PC-3 (cell line): ENCODE measurements at regions not wholly inside any gene's neighbourhood (a gene's known extent, or its start where the extent isn't known, plus 50 kb on each side); places are given as distances from the start of the nearest gene placed in this dataset.

Source experiments
- ATAC-seq: fragments of 200-7000 bp; cut with Tn5 transposase; 2 replicates; pipeline ENCODE4 v1.9.1; 2020; ENCODE audit warnings: mild to moderate bottlenecking, moderate library complexity
- BruUV-seq: library from RNA; stranded (reverse); fragments of 400-500 nt; replicated peaks from 2 replicates; lab custom pipeline; 2021; lab: Mats Ljungman, UMichigan
- CTCF ChIA-PET: fragments of 300-600 bp; sonication (Branson Sonifier 250); formaldehyde crosslinking; loops from one replicate; lab custom pipeline; 2022; ENCODE audit warnings: antibody characterized with exemption; lab: Charles Lee
- POLR2A ChIA-PET: fragments of 300-600 bp; sonication (Branson Sonifier 250); formaldehyde crosslinking; loops from one replicate; lab custom pipeline; 2022; ENCODE audit warnings: antibody characterized with exemption; ENCODE audit not compliant: unreplicated experiment; lab: Charles Lee
- DNase-seq: peaks from one replicate; pipeline ENCODE4 v3.0.0-alpha.2; 2015
- H2AFZ ChIP-seq: fragments of 300-600 bp; sonication (generic); 2 replicates; pipeline ENCODE4 v1.6.0; 2016; ENCODE audit warnings: antibody characterized with exemption, low read length
- H3F3A ChIP-seq: fragments of 300-600 bp; sonication (generic); one replicate; pipeline ENCODE4 v1.6.0; 2017; ENCODE audit warnings: antibody characterized with exemption, low read length, control low read depth, mild to moderate bottlenecking; ENCODE audit not compliant: unreplicated experiment
- H3K27ac ChIP-seq: fragments of 300-600 bp; sonication (generic); 2 replicates; pipeline ENCODE4 v1.5.1; 2016; ENCODE audit warnings: mild to moderate bottlenecking, low read length
- H3K27me3 ChIP-seq: fragments of 300-600 bp; sonication (generic); 2 replicates; pipeline ENCODE4 v1.6.1; 2016; ENCODE audit warnings: low read length, mixed read lengths
- H3K36me3 ChIP-seq: fragments of 300-600 bp; sonication (generic); 2 replicates; pipeline ENCODE4 v1.6.1; 2016; ENCODE audit warnings: low read depth, mixed run types, low read length, mixed read lengths
- H3K4me1 ChIP-seq: fragments of 300-600 bp; sonication (generic); 2 replicates; pipeline ENCODE4 v1.5.1; 2016; ENCODE audit warnings: low read length; ENCODE audit not compliant: insufficient read depth
- H3K4me2 ChIP-seq: fragments of 300-600 bp; sonication (generic); 2 replicates; pipeline ENCODE4 v1.6.0; 2016; ENCODE audit warnings: low read length
- H3K4me3 ChIP-seq: fragments of 300-600 bp; sonication (generic); 2 replicates; pipeline ENCODE4 v1.5.1; 2016; ENCODE audit warnings: mild to moderate bottlenecking, low read length, mixed read lengths
- H3K79me2 ChIP-seq: fragments of 300-600 bp; sonication (generic); 2 replicates; pipeline ENCODE4 v1.6.1; 2017; ENCODE audit warnings: low read length, mixed read lengths
- H3K9ac ChIP-seq: fragments of 300-600 bp; sonication (generic); 2 replicates; pipeline ENCODE4 v1.6.0; 2016; ENCODE audit warnings: mild to moderate bottlenecking, low read length
- H3K9me2 ChIP-seq: fragments of 300-600 bp; sonication (generic); replicated peaks from 2 replicates; pipeline ENCODE4 v1.6.1; 2016; ENCODE audit warnings: mixed run types, low read length, mixed read lengths
- H3K9me3 ChIP-seq: fragments of 300-600 bp; sonication (generic); 2 replicates; pipeline ENCODE4 v1.6.1; 2016; ENCODE audit warnings: low read length, mixed read lengths
- H4K20me1 ChIP-seq: fragments of 300-600 bp; sonication (generic); 2 replicates; pipeline ENCODE4 v1.6.1; 2016; ENCODE audit warnings: low read length, mixed read lengths
- EZH2 ChIP-seq: fragments of 300-600 bp; sonication (generic); IDR thresholded peaks from one replicate; pipeline ENCODE4 v1.6.1; 2017; ENCODE audit warnings: antibody characterized with exemption, mild to moderate bottlenecking, low read length; ENCODE audit not compliant: unreplicated experiment
- EZH2phosphoT487 ChIP-seq: fragments of 300-600 bp; sonication (generic); IDR thresholded peaks from 2 replicates; pipeline ENCODE4 v1.6.1; 2018; ENCODE audit warnings: mild to moderate bottlenecking, antibody characterized with exemption, low read length, borderline replicate concordance
- intact Hi-C: fragments of 100-400 bp; cut with micrococcal nuclease; formaldehyde crosslinking; loops from 2 replicates; pipeline ENCODE4 v1.9.0; 2023
- TF ChIP-seq, protein P1 (sequence below): fragments of 300-600 bp; sonication (generic); conservative IDR thresholded peaks from 2 replicates; pipeline ENCODE4 v1.5.1; 2017; ENCODE audit warnings: antibody characterized with exemption, low read depth, mild to moderate bottlenecking, low read length

DNA sequence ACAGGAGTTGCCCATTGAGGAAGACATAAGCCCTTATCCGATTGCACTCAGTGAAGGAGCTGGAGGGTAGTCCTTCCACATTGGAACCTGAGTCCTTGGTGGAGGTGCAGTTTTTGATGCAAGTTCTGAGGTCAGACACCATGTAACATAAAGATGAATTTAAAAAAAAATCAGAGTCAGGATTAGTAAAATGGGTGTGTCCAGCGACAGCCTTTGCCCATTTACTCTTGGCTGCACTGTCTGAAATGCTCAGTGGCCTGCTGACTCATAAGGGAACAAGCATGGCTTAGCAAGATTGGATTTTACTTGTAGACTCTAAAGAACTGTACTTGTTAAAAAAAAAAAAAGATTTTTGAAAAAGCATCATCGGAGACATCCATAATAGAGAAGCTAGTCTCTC lies 241.1 kb upstream of the TOPAZ1 start:
- Histone ChIP-seq H3K9me2 (no peaks in the 10 kb centered on the region), H2AFZ (peak overlapping the region; percentile 31; the same call in 1 of the 2 replicates), H3K27me3 (no peaks in the 10 kb centered on the region), H3K4me3 (peak overlapping the region; percentile 26; the same call in 1 of the 2 replicates), H4K20me1 (no peaks in the 10 kb centered on the region), H3F3A (no peaks in the 10 kb centered on the region), H3K27ac (peak overlapping the region; percentile 21), H3K9ac (no peak overlapping the region), H3K4me1 (peaks cover 16% of the 10 kb centered on the region), H3K79me2 (no peaks in the 10 kb centered on the region), H3K36me3 (no peaks in the 10 kb centered on the region), H3K9me3 (no peaks in the 10 kb centered on the region), H3K4me2 (peak overlapping the region; percentile 69)
- TF ChIP-seq EZH2, result no peak
- TF ChIP-seq EZH2phosphoT487, result no peak
- TF ChIP-seq, protein P1, sequence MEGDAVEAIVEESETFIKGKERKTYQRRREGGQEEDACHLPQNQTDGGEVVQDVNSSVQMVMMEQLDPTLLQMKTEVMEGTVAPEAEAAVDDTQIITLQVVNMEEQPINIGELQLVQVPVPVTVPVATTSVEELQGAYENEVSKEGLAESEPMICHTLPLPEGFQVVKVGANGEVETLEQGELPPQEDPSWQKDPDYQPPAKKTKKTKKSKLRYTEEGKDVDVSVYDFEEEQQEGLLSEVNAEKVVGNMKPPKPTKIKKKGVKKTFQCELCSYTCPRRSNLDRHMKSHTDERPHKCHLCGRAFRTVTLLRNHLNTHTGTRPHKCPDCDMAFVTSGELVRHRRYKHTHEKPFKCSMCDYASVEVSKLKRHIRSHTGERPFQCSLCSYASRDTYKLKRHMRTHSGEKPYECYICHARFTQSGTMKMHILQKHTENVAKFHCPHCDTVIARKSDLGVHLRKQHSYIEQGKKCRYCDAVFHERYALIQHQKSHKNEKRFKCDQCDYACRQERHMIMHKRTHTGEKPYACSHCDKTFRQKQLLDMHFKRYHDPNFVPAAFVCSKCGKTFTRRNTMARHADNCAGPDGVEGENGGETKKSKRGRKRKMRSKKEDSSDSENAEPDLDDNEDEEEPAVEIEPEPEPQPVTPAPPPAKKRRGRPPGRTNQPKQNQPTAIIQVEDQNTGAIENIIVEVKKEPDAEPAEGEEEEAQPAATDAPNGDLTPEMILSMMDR, result no peak
- intact Hi-C loops, result loop anchor here (10.0 kb wide), 1 partner anchor 146 kb away; no protein-coding TSS in a partner anchor
- POLR2A ChIA-PET, result no interaction called here
- DNase-seq (peak; percentile 70), ATAC-seq (peak; percentile 94)
- CTCF ChIA-PET, result no interaction called here
- no TSS peak for BruUV-seq

GRCh38 chr3:44001072-44001471 lies 240.6 kb upstream of the TOPAZ1 start:
- intact Hi-C loops, result loop anchor here (10.0 kb wide), 1 partner anchor 146 kb away; no protein-coding TSS in a partner anchor
- peak overlapping the region; percentile 10; the same call in 1 of the 2 replicates for H2AFZ ChIP-seq
- H3K4me3 ChIP-seq, result no peak overlapping the region
- no peaks in the 10 kb centered on the region for H3K79me2 ChIP-seq
- TF ChIP-seq EZH2, result no peak
- TF ChIP-seq, protein P1, result no peak
- no peak for TF ChIP-seq EZH2phosphoT487
- ATAC-seq (peak; percentile 63), DNase-seq (peak; percentile 45)
- no peaks in the 10 kb centered on the region for H3K36me3 ChIP-seq
- peak overlapping the region; percentile 21; the same call in 1 of the 2 replicates for H3K27ac ChIP-seq
- no peaks in the 10 kb centered on the region for H3K27me3 ChIP-seq
- ChIA-PET CTCF (no interaction called here), POLR2A (interaction anchor here (0.7 kb wide), 1 partner anchor 19 kb away, joined by 3 read pairs; no protein-coding TSS in a partner anchor)
- no peaks in the 10 kb centered on the region for H4K20me1 ChIP-seq
- peak overlapping the region; percentile 69 for H3K4me2 ChIP-seq
- no peaks in the 10 kb centered on the region for H3F3A ChIP-seq
- no peak overlapping the region for H3K9ac ChIP-seq
- H3K4me1 ChIP-seq, result peaks cover 16% of the 10 kb centered on the region
- no peaks in the 10 kb centered on the region for H3K9me2 ChIP-seq
- no TSS peak for BruUV-seq
- H3K9me3 ChIP-seq, result no peaks in the 10 kb centered on the region

- ChIA-PET POLR2A (no interaction called here), CTCF (no interaction called here)
- ATAC-seq (no peak), DNase-seq (no peak)
- H3K4me2 ChIP-seq, result no peak overlapping the region
- H3K9me2 ChIP-seq, result no peaks in the 10 kb centered on the region
- no peaks in the 10 kb centered on the region for H4K20me1 ChIP-seq
- H3K27ac ChIP-seq, result no peak overlapping the region
- no peaks in the 10 kb centered on the region for H3K79me2 ChIP-seq
- H3K4me1 ChIP-seq, result peaks cover 16% of the 10 kb centered on the region
- no peak overlapping the region for H3K4me3 ChIP-seq
- H3K9ac ChIP-seq, result no peak overlapping the region
- H3F3A ChIP-seq, result no peaks in the 10 kb centered on the region
- no peaks in the 10 kb centered on the region for H3K9me3 ChIP-seq
- BruUV-seq, result no TSS peak
- TF ChIP-seq EZH2, result no peak
- no peak for TF ChIP-seq EZH2phosphoT487
- intact Hi-C loops, result loop anchor here (10.0 kb wide), 1 partner anchor 149 kb away; no protein-coding TSS in a partner anchor
- H2AFZ ChIP-seq, result no peak overlapping the region
- H3K27me3 ChIP-seq, result no peaks in the 10 kb centered on the region
- H3K36me3 ChIP-seq, result no peaks in the 10 kb centered on the region
These were observed 237.9 kb upstream of the TOPAZ1 start for GRCh38 chr3:44003801-44004200.
